Right atrium auricular region (tissue), 2 donors: ENCODE measurements at regions not wholly inside any gene's neighbourhood (a gene's known extent, or its start where the extent isn't known, plus 50 kb on each side); places are given as distances from the start of the nearest gene placed in this dataset.

Experiments
- DNase-seq: peaks from one replicate; pipeline ENCODE4 v3.0.0-alpha.2; 2019; ENCODE audit warnings: low spot score
- H3K27ac ChIP-seq, 2 donors: fragments of 200-600 bp; sonication (generic); 1 replicate in 1 of 2; 2 replicates in 1 of 2; pipeline ENCODE4 v1.5.1; 2016 to 2019
- H3K27me3 ChIP-seq, 2 donors: fragments of 200-600 bp; sonication (generic); one replicate each; pipeline versions ENCODE4 v1.5.1 to v1.6.0; 2017 to 2019
- H3K36me3 ChIP-seq: fragments of 200-600 bp; sonication (generic); one replicate; pipeline ENCODE4 v1.5.1; 2016
- H3K4me1 ChIP-seq, 2 donors: fragments of 200-600 bp; sonication (generic); one replicate each; pipeline versions ENCODE4 v1.5.1 to v1.6.0; 2017 to 2019
- H3K4me3 ChIP-seq, 2 donors: fragments of 200-600 bp; sonication (generic); 1 replicate in 1 of 2; 2 replicates in 1 of 2; pipeline ENCODE4 v1.5.1; 2017 to 2019; ENCODE audit warnings: mild to moderate bottlenecking in 1 of 2, moderate library complexity in 1 of 2
- H3K9me3 ChIP-seq, 2 donors: fragments of 200-600 bp; sonication (generic); one replicate each; pipeline ENCODE4 v1.5.1; 2019
- CTCF ChIP-seq, 2 donors: fragments of 200-600 bp; sonication (generic); IDR thresholded peaks; one replicate each; pipeline ENCODE4 v1.5.1; 2019; ENCODE audit warnings: antibody characterized with exemption in 2 of 2

GRCh38 chr11:106234794-106235193, 157.3 kb downstream of the AASDHPPT start:
- no peaks in the 10 kb centered on the region for H3K4me1 ChIP-seq
- no peaks in the 10 kb centered on the region for H3K27me3 ChIP-seq
- no peak overlapping the region for H3K4me3 ChIP-seq
- no peaks in the 10 kb centered on the region for H3K36me3 ChIP-seq
- TF ChIP-seq CTCF (IDR thresholded peaks at IDR 0.05) = no peak
- H3K27ac ChIP-seq = no peak overlapping the region
- H3K9me3 ChIP-seq = peaks cover 0 to 3% of the 10 kb centered on the region in 2 donors
- no peak for DNase-seq

- no peaks in the 10 kb centered on the region for H3K4me1 ChIP-seq
- no peak overlapping the region for H3K4me3 ChIP-seq
- no peak for DNase-seq
- no peaks in the 10 kb centered on the region for H3K36me3 ChIP-seq
- no peak for TF ChIP-seq CTCF (IDR thresholded peaks at IDR 0.05)
- H3K9me3 ChIP-seq = no peaks in the 10 kb centered on the region
- no peak overlapping the region for H3K27ac ChIP-seq
- H3K27me3 ChIP-seq = no peaks in the 10 kb centered on the region
Measured at GRCh38 chr11:106236295-106236694, 158.8 kb downstream of the AASDHPPT start.

- TF ChIP-seq CTCF (IDR thresholded peaks at IDR 0.05) = no peak
- no peak overlapping the region for H3K27ac ChIP-seq
- DNase-seq = no peak
Measured at GRCh38 chr11:106238704-106239360, 161.4 kb downstream of the AASDHPPT start.

GRCh38 chr11:106241601-106242257, 164.3 kb downstream of the AASDHPPT start:
- Histone ChIP-seq H3K27ac (no peak overlapping the region), H3K27me3 (no peaks in the 10 kb centered on the region), H3K36me3 (no peaks in the 10 kb centered on the region), H3K4me3 (no peak overlapping the region), H3K9me3 (peaks cover 0 to 7% of the 10 kb centered on the region in 2 donors), H3K4me1 (no peaks in the 10 kb centered on the region)
- DNase-seq = no peak
- no peak for TF ChIP-seq CTCF (IDR thresholded peaks at IDR 0.05)

More at GRCh38 chr11:106238704-106239360, 161.4 kb downstream of the AASDHPPT start:
- no peaks in the 10 kb centered on the region for H3K4me1 ChIP-seq
- H3K27me3 ChIP-seq = no peaks in the 10 kb centered on the region
- H3K9me3 ChIP-seq = no peaks in the 10 kb centered on the region
- H3K4me3 ChIP-seq = no peak overlapping the region
- H3K36me3 ChIP-seq = no peaks in the 10 kb centered on the region

GRCh38 chr11:106242718-106243415, 165.4 kb downstream of the AASDHPPT start:
- no peak for DNase-seq
- no peak for TF ChIP-seq CTCF (IDR thresholded peaks at IDR 0.05)
- Histone ChIP-seq H3K4me1 (no peaks in the 10 kb centered on the region), H3K27me3 (no peaks in the 10 kb centered on the region), H3K27ac (no peak overlapping the region), H3K4me3 (no peak overlapping the region), H3K36me3 (no peaks in the 10 kb centered on the region), H3K9me3 (peaks cover 0 to 7% of the 10 kb centered on the region in 2 donors)
